NCI-H2107 treated with DMSO at 0.1 percent for 48 hours (cell line): ENCODE measurements at regions not wholly inside any gene's neighbourhood (a gene's known extent, or its start where the extent isn't known, plus 50 kb on each side); places are given as distances from the start of the nearest gene placed in this dataset.

Source experiments
- DNase-seq: peaks from one replicate; lab custom pipeline; 2025; ENCODE audit not compliant: unreplicated experiment; lab: John Stamatoyannopoulos, UW

- no peak for DNase-seq
Measured at GRCh38 chr1:21347072-21347581, 56.9 kb upstream of the ECE1 start.

- no peak for DNase-seq
Measured at GRCh38 chr1:21346365-21347071, 56.3 kb upstream of the ECE1 start.

- no peak for DNase-seq
Measured at GRCh38 chr1:21344750-21345443, 54.6 kb upstream of the ECE1 start.

- no peak for DNase-seq
Measured at GRCh38 chr1:21344098-21344749, 54.0 kb upstream of the ECE1 start.

- DNase-seq: no peak
Measured at GRCh38 chr1:21342961-21343838, 52.9 kb upstream of the ECE1 start.

- no peak for DNase-seq
Measured at GRCh38 chr1:21341517-21342078, 51.3 kb upstream of the ECE1 start.

GRCh38 chr1:21341022-21341421 lies 50.8 kb upstream of the ECE1 start:
- DNase-seq: no peak

- DNase-seq: no peak
Measured at GRCh38 chr1:21340230-21340945, 50.1 kb upstream of the ECE1 start.
